ENCODE measurements at regions not wholly inside any gene's neighbourhood (a gene's known extent, or its start where the extent isn't known, plus 50 kb on each side); places are given as distances from the start of the nearest gene placed in this dataset.

DNA sequence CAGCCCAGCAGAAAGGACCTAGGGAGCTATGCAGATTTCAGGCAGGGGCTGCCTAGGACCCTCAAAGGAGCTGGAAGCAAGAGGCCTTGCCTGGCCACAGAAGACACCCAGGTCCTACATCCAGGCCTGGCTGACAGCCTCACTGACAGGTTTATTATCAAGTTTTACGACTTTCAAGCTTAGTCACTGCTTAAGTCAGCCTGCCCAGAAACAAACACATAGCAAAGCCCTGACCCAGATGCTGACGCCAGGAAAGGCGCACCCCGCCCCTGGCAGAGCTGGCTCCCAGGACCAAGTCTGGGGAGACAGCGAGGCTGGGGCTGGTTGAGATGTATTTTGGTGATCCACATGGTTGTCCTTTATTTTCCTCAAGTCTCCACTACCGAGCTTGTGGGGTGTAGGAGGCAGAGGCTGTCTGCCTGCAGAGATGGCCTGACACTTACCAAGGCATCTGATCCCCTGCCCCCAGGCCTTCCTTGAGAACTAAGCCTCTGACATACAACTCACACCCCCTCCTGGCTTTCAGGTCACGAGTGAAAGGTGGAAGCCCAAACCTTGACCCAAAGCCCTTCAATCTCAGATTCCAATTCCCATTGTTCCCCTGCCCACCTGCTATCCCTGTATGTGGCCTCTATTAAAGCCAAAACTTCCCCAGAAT, 80.7 kb upstream of the EMX2 start:
- TF ChIP-seq TAF1 (conservative IDR thresholded peaks at IDR 0.05), result no peak
- TF ChIP-seq, protein P1, sequence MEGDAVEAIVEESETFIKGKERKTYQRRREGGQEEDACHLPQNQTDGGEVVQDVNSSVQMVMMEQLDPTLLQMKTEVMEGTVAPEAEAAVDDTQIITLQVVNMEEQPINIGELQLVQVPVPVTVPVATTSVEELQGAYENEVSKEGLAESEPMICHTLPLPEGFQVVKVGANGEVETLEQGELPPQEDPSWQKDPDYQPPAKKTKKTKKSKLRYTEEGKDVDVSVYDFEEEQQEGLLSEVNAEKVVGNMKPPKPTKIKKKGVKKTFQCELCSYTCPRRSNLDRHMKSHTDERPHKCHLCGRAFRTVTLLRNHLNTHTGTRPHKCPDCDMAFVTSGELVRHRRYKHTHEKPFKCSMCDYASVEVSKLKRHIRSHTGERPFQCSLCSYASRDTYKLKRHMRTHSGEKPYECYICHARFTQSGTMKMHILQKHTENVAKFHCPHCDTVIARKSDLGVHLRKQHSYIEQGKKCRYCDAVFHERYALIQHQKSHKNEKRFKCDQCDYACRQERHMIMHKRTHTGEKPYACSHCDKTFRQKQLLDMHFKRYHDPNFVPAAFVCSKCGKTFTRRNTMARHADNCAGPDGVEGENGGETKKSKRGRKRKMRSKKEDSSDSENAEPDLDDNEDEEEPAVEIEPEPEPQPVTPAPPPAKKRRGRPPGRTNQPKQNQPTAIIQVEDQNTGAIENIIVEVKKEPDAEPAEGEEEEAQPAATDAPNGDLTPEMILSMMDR (IDR thresholded peaks at IDR 0.05; ENCODE audit: low read depth, low read length, missing input control), result no peak
- no peak for TF ChIP-seq FOXA1 (IDR thresholded peaks at IDR 0.05)
- TF ChIP-seq, protein P2, sequence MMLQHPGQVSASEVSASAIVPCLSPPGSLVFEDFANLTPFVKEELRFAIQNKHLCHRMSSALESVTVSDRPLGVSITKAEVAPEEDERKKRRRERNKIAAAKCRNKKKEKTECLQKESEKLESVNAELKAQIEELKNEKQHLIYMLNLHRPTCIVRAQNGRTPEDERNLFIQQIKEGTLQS (IDR thresholded peaks at IDR 0.05), result no peak
- TF ChIP-seq, protein P3, sequence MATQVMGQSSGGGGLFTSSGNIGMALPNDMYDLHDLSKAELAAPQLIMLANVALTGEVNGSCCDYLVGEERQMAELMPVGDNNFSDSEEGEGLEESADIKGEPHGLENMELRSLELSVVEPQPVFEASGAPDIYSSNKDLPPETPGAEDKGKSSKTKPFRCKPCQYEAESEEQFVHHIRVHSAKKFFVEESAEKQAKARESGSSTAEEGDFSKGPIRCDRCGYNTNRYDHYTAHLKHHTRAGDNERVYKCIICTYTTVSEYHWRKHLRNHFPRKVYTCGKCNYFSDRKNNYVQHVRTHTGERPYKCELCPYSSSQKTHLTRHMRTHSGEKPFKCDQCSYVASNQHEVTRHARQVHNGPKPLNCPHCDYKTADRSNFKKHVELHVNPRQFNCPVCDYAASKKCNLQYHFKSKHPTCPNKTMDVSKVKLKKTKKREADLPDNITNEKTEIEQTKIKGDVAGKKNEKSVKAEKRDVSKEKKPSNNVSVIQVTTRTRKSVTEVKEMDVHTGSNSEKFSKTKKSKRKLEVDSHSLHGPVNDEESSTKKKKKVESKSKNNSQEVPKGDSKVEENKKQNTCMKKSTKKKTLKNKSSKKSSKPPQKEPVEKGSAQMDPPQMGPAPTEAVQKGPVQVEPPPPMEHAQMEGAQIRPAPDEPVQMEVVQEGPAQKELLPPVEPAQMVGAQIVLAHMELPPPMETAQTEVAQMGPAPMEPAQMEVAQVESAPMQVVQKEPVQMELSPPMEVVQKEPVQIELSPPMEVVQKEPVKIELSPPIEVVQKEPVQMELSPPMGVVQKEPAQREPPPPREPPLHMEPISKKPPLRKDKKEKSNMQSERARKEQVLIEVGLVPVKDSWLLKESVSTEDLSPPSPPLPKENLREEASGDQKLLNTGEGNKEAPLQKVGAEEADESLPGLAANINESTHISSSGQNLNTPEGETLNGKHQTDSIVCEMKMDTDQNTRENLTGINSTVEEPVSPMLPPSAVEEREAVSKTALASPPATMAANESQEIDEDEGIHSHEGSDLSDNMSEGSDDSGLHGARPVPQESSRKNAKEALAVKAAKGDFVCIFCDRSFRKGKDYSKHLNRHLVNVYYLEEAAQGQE (IDR thresholded peaks at IDR 0.05), result no peak
- no peak for TF ChIP-seq JUND (IDR thresholded peaks at IDR 0.05)
- no peak for TF ChIP-seq YY1 (IDR thresholded peaks at IDR 0.05)
- TF ChIP-seq RAD21 (IDR thresholded peaks at IDR 0.05), result no peak
- no peak for TF ChIP-seq HNF4A (conservative IDR thresholded peaks at IDR 0.05)
- no peak for TF ChIP-seq FOXA2 (IDR thresholded peaks at IDR 0.05)
- TF ChIP-seq EGR1 (IDR thresholded peaks at IDR 0.05; ENCODE audit: low read depth in 2 of 2), result no peak
- TF ChIP-seq, protein P4, sequence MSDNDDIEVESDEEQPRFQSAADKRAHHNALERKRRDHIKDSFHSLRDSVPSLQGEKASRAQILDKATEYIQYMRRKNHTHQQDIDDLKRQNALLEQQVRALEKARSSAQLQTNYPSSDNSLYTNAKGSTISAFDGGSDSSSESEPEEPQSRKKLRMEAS (IDR thresholded peaks at IDR 0.05), result no peak
- TF ChIP-seq ZBTB33 (IDR thresholded peaks at IDR 0.05), result no peak
